ENCODE measurements at regions not wholly inside any gene's neighbourhood (a gene's known extent, or its start where the extent isn't known, plus 50 kb on each side); places are given as distances from the start of the nearest gene placed in this dataset.

DNA sequence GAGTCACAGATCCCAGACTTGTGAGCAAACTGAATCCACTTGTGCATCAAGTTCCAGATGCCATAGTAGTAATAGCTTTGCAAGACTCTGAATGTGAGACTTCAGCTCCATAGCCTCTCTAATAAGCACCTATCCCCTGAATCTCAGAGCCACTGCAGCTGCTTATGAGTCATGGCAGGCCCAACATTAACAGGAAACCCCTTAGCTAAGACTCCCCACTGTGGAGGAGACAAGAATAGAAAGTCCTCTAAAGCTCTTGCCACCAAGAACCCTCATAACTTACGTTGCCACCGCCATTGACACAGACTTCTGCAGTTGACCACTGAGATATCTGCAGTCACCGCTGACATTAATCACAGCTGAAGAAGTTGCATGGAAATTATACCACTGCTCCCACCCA lies 62.9 kb upstream of the PDE3A start:
- DNase-seq (ENCODE audit: low read depth, low spot score): no peak
- ChIA-PET CTCF (no interaction called here), POLR2A (no interaction called here), RAD21 (ENCODE audit: low non-redundant PET in 1 of 2, low total read pairs in 2 of 2, uncharacterized antibody in 2 of 2, unreplicated experiment in 2 of 2) (no interaction called here)
- intact Hi-C loops (cut with micrococcal nuclease): no loop called here
- Histone ChIP-seq H3K4me1 (ENCODE audit: control insufficient read depth in 1 of 2, insufficient read depth in 2 of 2, low read length in 2 of 2) (no peaks in the 10 kb centered on the region), H3K27ac (ENCODE audit: low read depth, low read length) (no peak overlapping the region), H3K4me3 (replicated peaks in 1 of 2; ENCODE audit: low read depth in 1 of 2, low read length in 2 of 2) (no peak overlapping the region), H3K9ac (ENCODE audit: low read length) (no peak overlapping the region), H4K20me1 (ENCODE audit: insufficient read depth) (no peaks in the 10 kb centered on the region), H3K27me3 (ENCODE audit: insufficient read depth, low read length) (no peaks in the 10 kb centered on the region), H3K9me2 (ENCODE audit: insufficient read depth) (no peaks in the 10 kb centered on the region), H3K4me2 (ENCODE audit: low read length) (no peak overlapping the region), H3K9me3 (ENCODE audit: control insufficient read depth in 1 of 2, insufficient read depth in 1 of 2, low read depth in 1 of 2, low read length in 2 of 2) (no peaks in the 10 kb centered on the region; a peak in 1 of 4 replicates), H3K36me3 (ENCODE audit: control insufficient read depth in 1 of 2, insufficient read depth in 2 of 2, low read length in 2 of 2) (no peaks in the 10 kb centered on the region), H3K79me2 (ENCODE audit: insufficient read depth, low read length) (no peaks in the 10 kb centered on the region), H2AFZ (ENCODE audit: low read depth, low read length, poor library complexity, severe bottlenecking) (no peak overlapping the region)
- ATAC-seq: no peak
- BruUV-seq (replicated peaks): no TSS peak
- TF ChIP-seq ELF1 (IDR thresholded peaks at IDR 0.05; ENCODE audit: borderline replicate concordance, low read depth): no peak
- no peak for TF ChIP-seq ZNF274 (IDR thresholded peaks at IDR 0.05; ENCODE audit: low read depth, low read length)
- TF ChIP-seq SIN3A (IDR thresholded peaks at IDR 0.05; ENCODE audit: low read depth): no peak
- TF ChIP-seq, protein P1, sequence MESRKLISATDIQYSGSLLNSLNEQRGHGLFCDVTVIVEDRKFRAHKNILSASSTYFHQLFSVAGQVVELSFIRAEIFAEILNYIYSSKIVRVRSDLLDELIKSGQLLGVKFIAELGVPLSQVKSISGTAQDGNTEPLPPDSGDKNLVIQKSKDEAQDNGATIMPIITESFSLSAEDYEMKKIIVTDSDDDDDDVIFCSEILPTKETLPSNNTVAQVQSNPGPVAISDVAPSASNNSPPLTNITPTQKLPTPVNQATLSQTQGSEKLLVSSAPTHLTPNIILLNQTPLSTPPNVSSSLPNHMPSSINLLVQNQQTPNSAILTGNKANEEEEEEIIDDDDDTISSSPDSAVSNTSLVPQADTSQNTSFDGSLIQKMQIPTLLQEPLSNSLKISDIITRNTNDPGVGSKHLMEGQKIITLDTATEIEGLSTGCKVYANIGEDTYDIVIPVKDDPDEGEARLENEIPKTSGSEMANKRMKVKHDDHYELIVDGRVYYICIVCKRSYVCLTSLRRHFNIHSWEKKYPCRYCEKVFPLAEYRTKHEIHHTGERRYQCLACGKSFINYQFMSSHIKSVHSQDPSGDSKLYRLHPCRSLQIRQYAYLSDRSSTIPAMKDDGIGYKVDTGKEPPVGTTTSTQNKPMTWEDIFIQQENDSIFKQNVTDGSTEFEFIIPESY (IDR thresholded peaks at IDR 0.05; ENCODE audit: extremely low read depth, insufficient replicate concordance, low read length): no peak
- TF ChIP-seq EGR1 (IDR thresholded peaks at IDR 0.05; ENCODE audit: low read depth): no peak
- TF ChIP-seq SP1 (IDR thresholded peaks at IDR 0.05; ENCODE audit: low read depth): no peak
- TF ChIP-seq EZH2 (IDR thresholded peaks at IDR 0.05): no peak
- TF ChIP-seq TCF7L2 (IDR thresholded peaks at IDR 0.05; ENCODE audit: borderline replicate concordance, extremely low read depth, insufficient read depth, insufficient read length): no peak
- TF ChIP-seq ZFX (IDR thresholded peaks at IDR 0.05): no peak
- no peak for TF ChIP-seq FOSL1 (IDR thresholded peaks at IDR 0.05; ENCODE audit: low read depth)
